ENCODE measurements at regions not wholly inside any gene's neighbourhood (a gene's known extent, or its start where the extent isn't known, plus 50 kb on each side); places are given as distances from the start of the nearest gene placed in this dataset.
"Not testable (repeated sequence)": the region's sequence is repeated elsewhere in the genome, so short reads cannot be mapped to it uniquely, and the experiment has no call there.

DNA sequence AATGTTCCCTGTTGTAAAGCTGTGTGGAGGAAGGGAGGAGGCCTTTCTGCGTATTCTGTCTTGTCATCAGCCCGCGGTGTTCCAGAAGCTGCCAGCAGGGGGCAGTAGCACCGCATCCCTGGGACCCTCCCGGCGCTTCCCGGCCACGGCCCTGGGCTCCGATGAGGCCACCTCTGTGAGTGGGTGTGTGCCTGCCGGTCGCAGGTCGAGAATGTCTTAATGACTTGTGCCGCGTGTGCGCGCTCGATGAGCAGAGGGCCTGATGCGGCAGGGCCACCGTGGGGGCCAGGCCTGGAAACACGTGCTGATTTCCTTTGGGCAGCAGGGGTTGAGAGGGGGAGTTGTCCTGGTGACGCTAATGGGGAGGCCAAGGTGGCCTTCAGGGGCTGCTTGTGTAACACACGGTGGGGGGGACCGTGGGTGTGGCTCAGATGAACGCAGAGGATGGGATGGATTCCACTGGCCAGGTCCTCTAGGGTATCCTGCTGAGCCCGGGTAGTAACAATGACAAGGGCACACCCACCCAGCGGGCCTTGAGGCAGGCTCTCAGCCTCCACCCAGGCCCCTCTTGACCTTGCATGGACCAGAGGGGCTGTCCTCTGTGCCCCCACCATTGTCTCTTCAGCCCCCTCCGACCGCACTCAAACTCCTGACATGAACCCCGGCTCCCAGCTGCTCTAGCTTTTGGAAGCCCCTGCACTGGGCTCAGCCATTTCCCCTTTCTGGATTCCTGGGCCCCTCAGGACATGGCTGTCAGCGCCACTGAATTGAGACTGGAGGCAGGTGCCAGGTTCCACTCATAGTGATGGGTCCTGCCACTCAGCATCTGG is 135.9 kb upstream of the PODXL start:
- peaks cover 6% of the 10 kb centered on the region for H3K4me1 Mint-ChIP-seq
- no peaks in the 10 kb centered on the region for H3K9me3 Mint-ChIP-seq
- H3K27ac Mint-ChIP-seq: no peak overlapping the region
- no peak overlapping the region for H3K4me3 Mint-ChIP-seq
- ATAC-seq (replicated peaks): peak; percentile 59
- H3K27me3 Mint-ChIP-seq: peaks cover 39% of the 10 kb centered on the region
- H3K36me3 Mint-ChIP-seq (ENCODE audit: low read depth): no peaks in the 10 kb centered on the region

DNA sequence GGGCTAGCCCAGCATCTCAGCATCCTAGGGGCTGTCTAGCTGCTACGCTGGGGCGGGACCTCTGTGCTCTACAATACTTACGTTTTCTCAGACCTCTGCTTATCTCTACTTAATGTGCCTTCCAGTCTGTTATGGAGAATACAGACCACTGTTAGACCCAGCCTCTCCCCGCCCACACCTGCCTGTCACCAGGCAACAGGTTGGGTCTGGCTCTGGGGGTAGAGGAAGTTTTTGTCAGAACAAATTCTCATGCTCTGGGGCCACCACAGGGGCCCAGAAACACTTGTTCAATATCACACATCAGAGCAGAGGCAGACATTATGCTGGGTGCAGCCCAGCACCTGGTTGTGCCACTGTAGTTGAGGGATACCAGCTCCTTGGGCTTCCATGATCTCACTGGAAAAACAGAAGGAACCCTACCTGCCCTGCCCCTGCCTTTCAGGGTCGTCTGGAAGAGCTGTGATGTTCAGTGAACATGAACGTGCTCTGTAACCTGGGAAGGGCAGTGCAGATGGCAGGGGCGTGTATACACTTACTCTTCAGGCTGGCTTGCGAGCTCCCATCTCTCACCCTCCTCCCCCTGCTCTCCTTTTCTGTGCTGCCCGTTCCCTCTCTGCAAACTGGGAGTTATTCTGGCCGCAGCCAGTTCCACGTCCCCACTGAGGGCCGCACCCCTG is 135.2 kb upstream of the PODXL start:
- H3K9me3 Mint-ChIP-seq: no peaks in the 10 kb centered on the region
- peaks cover 6% of the 10 kb centered on the region for H3K4me1 Mint-ChIP-seq
- no peaks in the 10 kb centered on the region for H3K36me3 Mint-ChIP-seq (ENCODE audit: low read depth)
- H3K27ac Mint-ChIP-seq: no peak overlapping the region
- H3K4me3 Mint-ChIP-seq: no peak overlapping the region
- peaks cover 43% of the 10 kb centered on the region for H3K27me3 Mint-ChIP-seq
- ATAC-seq (replicated peaks): no peak

DNA sequence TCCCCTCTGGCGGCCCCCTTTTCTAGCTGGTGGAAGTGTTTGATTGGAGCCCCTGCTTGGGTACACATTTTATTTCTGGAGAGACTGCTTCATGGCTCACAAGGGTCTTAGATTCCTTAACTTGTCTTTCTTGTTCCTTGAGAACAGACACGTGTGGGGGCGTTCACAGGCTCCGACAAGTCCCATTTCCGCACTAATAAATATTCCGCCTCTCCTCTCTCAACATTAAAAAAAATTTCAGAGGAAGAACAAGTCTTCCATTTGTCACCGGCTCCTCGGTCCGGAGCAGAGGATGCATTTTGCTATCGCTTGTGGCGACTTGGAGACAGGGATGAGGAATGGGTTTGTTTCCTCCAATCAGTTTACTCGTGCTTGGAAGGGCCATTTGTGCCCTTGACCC is 134.0 kb upstream of the PODXL start:
- H3K4me3 Mint-ChIP-seq: no peak overlapping the region
- no peak overlapping the region for H3K27ac Mint-ChIP-seq
- H3K36me3 Mint-ChIP-seq (ENCODE audit: low read depth): no peaks in the 10 kb centered on the region
- H3K27me3 Mint-ChIP-seq: peaks cover 43% of the 10 kb centered on the region
- no peaks in the 10 kb centered on the region for H3K9me3 Mint-ChIP-seq
- ATAC-seq (replicated peaks): no peak
- peaks cover 6% of the 10 kb centered on the region for H3K4me1 Mint-ChIP-seq

GRCh38 chr7:131689662-131690234 is 133.3 kb upstream of the PODXL start:
- H3K4me3 Mint-ChIP-seq: no peak overlapping the region
- no peaks in the 10 kb centered on the region for H3K36me3 Mint-ChIP-seq (ENCODE audit: low read depth)
- no peak overlapping the region for H3K27ac Mint-ChIP-seq
- no peak for ATAC-seq (replicated peaks)
- peaks cover 6% of the 10 kb centered on the region for H3K4me1 Mint-ChIP-seq
- peaks cover 47% of the 10 kb centered on the region for H3K27me3 Mint-ChIP-seq
- H3K9me3 Mint-ChIP-seq: no peaks in the 10 kb centered on the region

DNA sequence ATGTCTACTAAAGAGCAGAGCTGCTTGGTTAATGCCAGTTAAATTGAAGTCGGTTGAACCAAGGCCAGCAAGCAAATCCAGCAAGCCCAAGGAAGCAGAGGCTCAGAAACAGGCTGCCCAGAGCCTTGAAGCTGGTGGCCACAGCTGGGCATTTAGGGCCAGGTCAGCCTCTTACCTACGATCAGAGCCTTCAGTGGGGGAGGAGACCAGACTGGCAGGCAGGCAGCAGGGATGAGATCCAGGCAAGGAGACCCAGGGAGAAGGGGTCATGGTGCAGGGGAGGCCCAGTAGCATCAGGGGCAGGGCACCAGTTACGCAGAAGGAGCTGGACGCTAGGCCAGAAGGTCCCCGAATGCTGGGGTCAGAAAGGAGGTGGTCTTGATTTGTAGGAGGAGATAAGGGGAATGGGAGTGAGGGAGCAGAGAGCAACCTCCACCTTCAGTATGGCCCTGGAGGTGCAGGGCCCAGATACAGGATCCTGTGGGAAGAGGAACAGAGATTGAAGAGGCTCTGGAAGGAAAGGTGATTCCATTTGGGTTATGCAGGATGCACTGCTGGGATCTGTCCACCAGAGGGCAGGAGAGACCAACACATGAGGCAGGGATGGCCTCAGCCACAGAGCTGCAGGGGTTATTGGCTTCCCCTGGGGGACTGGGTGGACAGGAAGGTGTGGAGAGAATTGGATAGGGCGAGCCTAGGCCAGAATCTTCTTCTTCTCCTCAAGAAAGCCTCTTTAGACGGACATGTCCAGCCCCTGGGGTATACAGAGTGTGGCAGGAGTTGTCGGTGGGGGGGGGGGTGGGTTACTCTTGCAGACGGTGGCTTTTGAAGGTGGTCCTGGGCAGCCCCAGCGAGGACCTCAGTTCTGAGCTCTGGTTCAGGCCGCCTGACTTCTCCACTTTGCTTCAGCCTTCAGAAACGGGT is 132.6 kb upstream of the PODXL start:
- ATAC-seq (replicated peaks): peak; percentile 68
- Mint-ChIP-seq H3K36me3 (ENCODE audit: low read depth) (no peaks in the 10 kb centered on the region), H3K4me1 (peaks cover 6% of the 10 kb centered on the region), H3K9me3 (no peaks in the 10 kb centered on the region), H3K27me3 (peaks cover 46% of the 10 kb centered on the region), H3K27ac (no peak overlapping the region), H3K4me3 (no peak overlapping the region)

DNA sequence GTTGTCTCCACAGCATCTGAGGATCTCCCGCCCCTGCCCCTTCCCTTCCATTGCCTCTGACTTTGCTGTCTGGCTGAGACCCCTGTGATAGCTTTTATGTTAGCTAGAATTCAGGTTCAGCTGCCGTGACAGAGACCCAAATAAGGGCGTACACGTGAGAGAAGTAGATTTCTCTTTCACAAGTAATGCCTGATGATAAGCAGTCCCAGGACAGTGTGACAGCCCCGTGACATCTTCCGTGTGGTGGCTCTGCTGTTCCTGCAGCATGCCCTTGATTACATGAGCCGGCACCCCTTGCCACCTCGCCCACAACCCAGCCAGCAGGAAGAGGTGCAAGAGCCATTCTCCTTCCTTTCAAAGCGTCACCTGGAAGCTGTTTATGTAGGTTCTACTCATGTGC is 130.9 kb upstream of the PODXL start:
- peaks cover 45% of the 10 kb centered on the region for H3K27me3 Mint-ChIP-seq
- no peak overlapping the region for H3K4me3 Mint-ChIP-seq
- no peak for ATAC-seq (replicated peaks)
- no peaks in the 10 kb centered on the region for H3K9me3 Mint-ChIP-seq
- H3K36me3 Mint-ChIP-seq (ENCODE audit: low read depth): no peaks in the 10 kb centered on the region
- no peak overlapping the region for H3K27ac Mint-ChIP-seq
- H3K4me1 Mint-ChIP-seq: peaks cover 6% of the 10 kb centered on the region

- no peaks in the 10 kb centered on the region for H3K9me3 Mint-ChIP-seq
- peaks cover 45% of the 10 kb centered on the region for H3K27me3 Mint-ChIP-seq
- H3K27ac Mint-ChIP-seq: no peak overlapping the region
- H3K4me3 Mint-ChIP-seq: no peak overlapping the region
- no peaks in the 10 kb centered on the region for H3K36me3 Mint-ChIP-seq (ENCODE audit: low read depth)
- peaks cover 2% of the 10 kb centered on the region for H3K4me1 Mint-ChIP-seq
- no peak for ATAC-seq (replicated peaks)
Observed at GRCh38 chr7:131686833-131687232, 130.4 kb upstream of the PODXL start.

- ATAC-seq (replicated peaks): no peak
- Mint-ChIP-seq H3K4me3 (no peak overlapping the region), H3K27ac (no peak overlapping the region), H3K9me3 (peaks cover 5% of the 10 kb centered on the region), H3K36me3 (ENCODE audit: low read depth) (no peaks in the 10 kb centered on the region), H3K27me3 (peaks cover 38% of the 10 kb centered on the region), H3K4me1 (no peaks in the 10 kb centered on the region)
Observed at GRCh38 chr7:131683536-131684125, 127.2 kb upstream of the PODXL start.

DNA sequence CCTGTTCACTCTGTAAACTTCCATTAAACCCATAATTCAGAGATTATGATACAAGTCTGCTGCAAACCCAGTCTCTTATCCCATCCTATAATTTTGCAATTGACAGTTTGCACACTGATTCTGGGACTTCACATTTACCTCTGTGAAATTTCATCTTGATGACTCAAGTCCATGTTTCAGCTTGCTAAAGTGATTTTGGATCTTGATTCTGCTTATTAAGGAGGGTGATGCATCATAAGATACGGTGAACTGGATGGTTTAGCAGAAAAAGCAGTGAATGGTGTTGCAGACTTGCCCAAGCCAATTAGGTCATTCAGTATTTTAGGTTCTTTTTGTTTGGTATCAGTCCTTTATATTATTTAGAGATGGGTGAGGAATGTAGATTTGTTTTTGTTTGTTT is 125.5 kb upstream of the PODXL start:
- Mint-ChIP-seq H3K36me3 (ENCODE audit: low read depth) (no peaks in the 10 kb centered on the region), H3K27ac (no peak overlapping the region), H3K27me3 (peaks cover 38% of the 10 kb centered on the region), H3K4me3 (no peak overlapping the region), H3K4me1 (no peaks in the 10 kb centered on the region), H3K9me3 (peaks cover 5% of the 10 kb centered on the region)
- no peak for ATAC-seq (replicated peaks)

DNA sequence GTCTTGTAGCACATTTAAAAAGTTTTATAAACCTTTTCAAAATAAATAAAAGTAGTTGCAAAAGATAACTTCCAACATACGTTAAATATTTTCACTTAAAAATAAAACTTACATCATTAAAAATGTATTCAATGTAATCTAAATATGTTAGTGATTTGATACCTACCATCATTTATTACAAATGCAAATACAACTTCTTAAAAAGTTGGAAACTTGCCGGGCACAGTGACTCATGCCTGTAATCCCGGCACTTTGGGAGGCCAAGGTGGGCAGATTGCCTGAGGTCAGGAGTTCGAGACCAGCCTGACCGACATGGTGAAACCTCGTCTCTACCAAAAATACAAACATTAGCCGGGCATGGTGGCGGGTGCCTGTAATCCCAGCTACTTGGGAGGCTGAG is 122.6 kb upstream of the PODXL start:
- H3K9me3 Mint-ChIP-seq; H3K36me3 Mint-ChIP-seq (ENCODE audit: low read depth); H3K27ac Mint-ChIP-seq; ATAC-seq (replicated peaks); H3K4me1 Mint-ChIP-seq; H3K4me3 Mint-ChIP-seq: not testable (repeated sequence)
- peaks cover 33% of the 10 kb centered on the region for H3K27me3 Mint-ChIP-seq

- not testable (repeated sequence) for H3K9me3 Mint-ChIP-seq; H3K4me1 Mint-ChIP-seq; ATAC-seq (replicated peaks); H3K36me3 Mint-ChIP-seq (ENCODE audit: low read depth); H3K27ac Mint-ChIP-seq; H3K4me3 Mint-ChIP-seq
- peaks cover 31% of the 10 kb centered on the region for H3K27me3 Mint-ChIP-seq
Observed at GRCh38 chr7:131676850-131677249, 120.4 kb upstream of the PODXL start.

GRCh38 chr7:131674131-131674530 is 117.7 kb upstream of the PODXL start:
- H3K4me1 Mint-ChIP-seq: no peaks in the 10 kb centered on the region
- H3K27ac Mint-ChIP-seq: no peak overlapping the region
- no peak for ATAC-seq (replicated peaks)
- no peaks in the 10 kb centered on the region for H3K9me3 Mint-ChIP-seq
- H3K27me3 Mint-ChIP-seq: peaks cover 15% of the 10 kb centered on the region
- no peaks in the 10 kb centered on the region for H3K36me3 Mint-ChIP-seq (ENCODE audit: low read depth)
- H3K4me3 Mint-ChIP-seq: no peak overlapping the region

DNA sequence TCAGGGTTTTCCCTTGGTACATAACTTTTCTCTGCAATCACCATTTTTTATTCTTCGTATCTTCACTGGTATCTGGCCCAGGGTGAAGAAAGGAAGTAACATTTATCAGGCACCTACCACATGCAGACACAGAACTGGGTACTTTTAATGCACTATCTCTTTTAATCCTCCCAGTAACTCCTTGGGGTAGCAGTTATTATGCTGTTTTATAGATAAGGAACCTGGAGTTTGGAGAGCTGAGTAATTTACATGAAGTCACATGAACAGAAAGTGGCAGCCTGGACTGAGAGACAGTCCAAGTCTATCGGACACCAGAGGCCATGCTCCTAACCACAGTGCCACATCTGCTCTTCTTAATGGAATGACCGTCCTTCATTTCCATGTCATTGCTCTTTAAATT is 117.1 kb upstream of the PODXL start:
- H3K4me3 Mint-ChIP-seq: no peak overlapping the region
- no peaks in the 10 kb centered on the region for H3K36me3 Mint-ChIP-seq (ENCODE audit: low read depth)
- no peaks in the 10 kb centered on the region for H3K9me3 Mint-ChIP-seq
- no peaks in the 10 kb centered on the region for H3K4me1 Mint-ChIP-seq
- H3K27ac Mint-ChIP-seq: no peak overlapping the region
- no peak for ATAC-seq (replicated peaks)
- peaks cover 15% of the 10 kb centered on the region for H3K27me3 Mint-ChIP-seq

- H3K36me3 Mint-ChIP-seq (ENCODE audit: low read depth): no peaks in the 10 kb centered on the region
- H3K4me3 Mint-ChIP-seq: no peak overlapping the region
- no peak for ATAC-seq (replicated peaks)
- no peaks in the 10 kb centered on the region for H3K4me1 Mint-ChIP-seq
- no peaks in the 10 kb centered on the region for H3K9me3 Mint-ChIP-seq
- H3K27me3 Mint-ChIP-seq: peaks cover 5% of the 10 kb centered on the region
- no peak overlapping the region for H3K27ac Mint-ChIP-seq
Observed at GRCh38 chr7:131670406-131670805, 114.0 kb upstream of the PODXL start.

Measured in activated T-helper 17 cell treated with anti-CD3 and anti-CD28 coated beads, Interleukin-2, amount 50 U/mL, for 72 hours (primary cell).